IMR-90 (cell line): ENCODE measurements at regions not wholly inside any gene's neighbourhood (a gene's known extent, or its start where the extent isn't known, plus 50 kb on each side); places are given as distances from the start of the nearest gene placed in this dataset.
"Not testable (repeated sequence)": the region's sequence is repeated elsewhere in the genome, so short reads cannot be mapped to it uniquely, and the experiment has no call there.

ENCODE experiments used
- ATAC-seq: fragments of 200-7000 bp; cut with Tn5 transposase; 2 replicates; pipeline ENCODE4 v1.9.1; 2020; ENCODE audit warnings: low read depth, mild to moderate bottlenecking, moderate library complexity
- BruUV-seq: library from RNA; stranded (reverse); fragments of 400-500 nt; replicated peaks from 2 replicates; lab custom pipeline; 2021; lab: Mats Ljungman, UMichigan
- CTCF ChIA-PET: fragments of 300-600 bp; formaldehyde crosslinking; extraction: SDS; loops from one replicate; lab custom pipeline; 2021; ENCODE audit warnings: antibody characterized with exemption; lab: Yijun Ruan, JAX
- POLR2A ChIA-PET: fragments of 300-600 bp; sonication (Branson Sonifier 250); formaldehyde crosslinking; loops from one replicate; lab custom pipeline; 2022; ENCODE audit warnings: antibody characterized with exemption; ENCODE audit not compliant: unreplicated experiment; lab: Charles Lee
- DNase-seq: peaks from one replicate; pipeline ENCODE4 v3.0.0; 2013
- H2AFZ ChIP-seq: replicated peaks from 2 replicates; pipeline ENCODE3; 2013; ENCODE audit warnings: low read length, mild to moderate bottlenecking; ENCODE audit not compliant: poor library complexity
- H2AK5ac ChIP-seq: 2 replicates; pipeline ENCODE4 v1.6.1; 2013; ENCODE audit warnings: low read depth, low read length, inconsistent platforms
- H2AK9ac ChIP-seq: replicated peaks from 2 replicates; pipeline ENCODE3; 2013; ENCODE audit warnings: mild to moderate bottlenecking, low read depth, low read length, moderate library complexity; ENCODE audit not compliant: poor library complexity
- H2BK120ac ChIP-seq: 2 replicates; pipeline ENCODE4 v1.6.1; 2013; ENCODE audit warnings: low read depth, low read length, inconsistent platforms
- H2BK15ac ChIP-seq: 3 replicates; pipeline ENCODE4 v1.6.1; 2013; ENCODE audit warnings: low read depth, low read length, inconsistent platforms
- H2BK20ac ChIP-seq: 2 replicates; pipeline ENCODE4 v1.6.1; 2013; ENCODE audit warnings: low read depth, mild to moderate bottlenecking, inconsistent platforms, low read length, moderate library complexity
- H2BK5ac ChIP-seq: 2 replicates; pipeline ENCODE4 v1.6.1; 2013; ENCODE audit warnings: mild to moderate bottlenecking, low read depth, low read length, inconsistent platforms; ENCODE audit not compliant: poor library complexity, severe bottlenecking
- H3K14ac ChIP-seq: replicated peaks from 2 replicates; pipeline ENCODE4 v1.6.1; 2013; ENCODE audit warnings: low read depth, low read length, inconsistent platforms
- H3K18ac ChIP-seq: 2 replicates; pipeline ENCODE4 v1.6.1; 2013; ENCODE audit warnings: low read depth, low read length, control low read depth
- H3K23ac ChIP-seq: 2 replicates; pipeline ENCODE4 v1.6.1; 2013; ENCODE audit warnings: low read depth, low read length, inconsistent platforms
- H3K27ac ChIP-seq: 2 replicates; pipeline ENCODE4 v1.5.1; 2013; ENCODE audit warnings: mild to moderate bottlenecking, control low read depth, low read length; ENCODE audit not compliant: insufficient read depth
- H3K27me3 ChIP-seq: 2 replicates; pipeline ENCODE4 v1.6.1; 2013; ENCODE audit warnings: low read length; ENCODE audit not compliant: control insufficient read depth, insufficient read depth
- H3K36me3 ChIP-seq: 2 replicates; pipeline ENCODE4 v1.6.1; 2013; ENCODE audit warnings: low read length, mixed read lengths; ENCODE audit not compliant: control insufficient read depth, insufficient read depth
- H3K4ac ChIP-seq: 2 replicates; pipeline ENCODE4 v1.6.1; 2013; ENCODE audit warnings: low read depth, low read length, inconsistent platforms
- H3K4me1 ChIP-seq: 2 replicates; pipeline ENCODE4 v1.6.1; 2013; ENCODE audit warnings: low read length, mixed read lengths; ENCODE audit not compliant: control insufficient read depth, insufficient read depth
- H3K4me2 ChIP-seq: 2 replicates; pipeline ENCODE4 v1.6.1; 2013; ENCODE audit warnings: low read depth, mild to moderate bottlenecking, control low read depth, low read length, moderate library complexity
- H3K4me3 ChIP-seq: 2 replicates; pipeline ENCODE4 v1.5.1; 2013; ENCODE audit warnings: low read depth, mild to moderate bottlenecking, control low read depth, low read length, moderate library complexity; ENCODE audit not compliant: insufficient read depth
- H3K56ac ChIP-seq: 2 replicates; pipeline ENCODE4 v1.6.1; 2013; ENCODE audit warnings: low read length, inconsistent platforms; ENCODE audit not compliant: insufficient read depth; ENCODE audit errors: extremely low read depth
- H3K79me1 ChIP-seq, 2 experiments: 2 replicates each; pipeline ENCODE4 v1.6.1; 2013; ENCODE audit warnings: low read length in 2 of 2, inconsistent platforms in 1 of 2, low read depth in 1 of 2
- H3K9ac ChIP-seq: 2 replicates; pipeline ENCODE4 v1.6.1; 2013; ENCODE audit warnings: low read depth, low read length, control low read depth
- H3K9me1 ChIP-seq: 2 replicates; pipeline ENCODE4 v1.6.1; 2013; ENCODE audit warnings: low read length, inconsistent platforms; ENCODE audit not compliant: insufficient read depth
- H3K9me3 ChIP-seq: 2 replicates; pipeline ENCODE4 v1.6.1; 2013; ENCODE audit warnings: low read length; ENCODE audit not compliant: control insufficient read depth, insufficient read depth
- H4K20me1 ChIP-seq: 2 replicates; pipeline ENCODE4 v1.6.1; 2013; ENCODE audit warnings: low read length, inconsistent platforms; ENCODE audit not compliant: insufficient read depth
- H4K5ac ChIP-seq: 2 replicates; pipeline ENCODE4 v1.6.1; 2013; ENCODE audit warnings: mild to moderate bottlenecking, low read depth, low read length, control low read depth
- H4K8ac ChIP-seq, 2 experiments: 2 replicates each; pipeline ENCODE4 v1.6.1; 2013; ENCODE audit warnings: low read depth in 2 of 2, low read length in 2 of 2, control low read depth in 1 of 2, inconsistent platforms in 1 of 2
- H4K91ac ChIP-seq: 2 replicates; pipeline ENCODE4 v1.6.1; 2013; ENCODE audit warnings: low read depth, low read length, inconsistent platforms; ENCODE audit not compliant: insufficient read depth
- CEBPB ChIP-seq: IDR thresholded peaks from 2 replicates; pipeline ENCODE4 v1.6.1; 2012; ENCODE audit warnings: low read depth, low read length, improper control_type of control experiment
- WGBS, 2 experiments: methylation state at CpG; one replicate each; pipeline versions ENCODE4 v1.1.5 to v1.1.7; 2013; ENCODE audit warnings: missing lambda C conversion rate in 2 of 2; ENCODE audit not compliant: insufficient read length in 1 of 2; ENCODE audit errors: extremely low coverage in 2 of 2; 5-methylcytosine and 5-hydroxymethylcytosine counted together
- dilution Hi-C: fragments of 300-500 bp; cut with HindIII; formaldehyde crosslinking; loops from one replicate; pipeline ENCODE4 v1.14.3; 2018; ENCODE audit warnings: low sequenced_read_pairs; ENCODE audit not compliant: unreplicated experiment
- in situ Hi-C: fragments of 300-500 bp; cut with MboI; formaldehyde crosslinking; loops from 3 replicates; pipeline ENCODE4 v1.14.3; 2019; ENCODE audit warnings: low sequenced_read_pairs, inconsistent platforms, mixed read lengths
- intact Hi-C: fragments of 100-400 bp; cut with micrococcal nuclease; formaldehyde crosslinking; loops from 2 replicates; pipeline ENCODE4 v1.10.0; 2022
- TF ChIP-seq, protein P1 (sequence below): fragments of 150-350 bp; IDR thresholded peaks from 2 replicates; pipeline ENCODE4 v1.6.1; 2017; ENCODE audit warnings: mild to moderate bottlenecking, antibody characterized with exemption, low read length, low read depth

DNA sequence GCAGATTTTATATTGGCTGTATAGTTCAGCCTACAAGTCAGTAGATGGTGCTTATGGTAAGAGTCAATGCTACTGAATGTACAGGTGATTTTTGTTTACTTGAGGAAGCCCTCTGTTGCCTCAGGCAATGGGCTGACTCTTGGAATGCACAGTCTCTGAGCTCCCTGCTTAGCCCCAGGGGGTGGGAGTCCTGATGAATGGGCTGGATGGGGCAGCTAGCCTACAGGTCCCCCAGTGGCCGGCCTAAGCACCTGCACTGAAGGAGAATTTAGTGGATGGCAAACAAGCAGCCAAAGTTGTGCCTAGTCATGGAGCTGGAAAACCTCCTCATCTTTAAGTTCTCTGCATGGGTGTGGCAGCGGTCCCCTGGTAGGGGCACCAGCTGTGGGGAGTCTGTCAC is 101.8 kb upstream of the CXorf51B start:
- H3K23ac ChIP-seq: no peak overlapping the region
- ChIA-PET CTCF (no interaction called here), POLR2A (no interaction called here)
- H4K91ac ChIP-seq: no peak overlapping the region
- H2AFZ ChIP-seq: no peak overlapping the region
- H4K5ac ChIP-seq: no peak overlapping the region
- TF ChIP-seq, protein P1, sequence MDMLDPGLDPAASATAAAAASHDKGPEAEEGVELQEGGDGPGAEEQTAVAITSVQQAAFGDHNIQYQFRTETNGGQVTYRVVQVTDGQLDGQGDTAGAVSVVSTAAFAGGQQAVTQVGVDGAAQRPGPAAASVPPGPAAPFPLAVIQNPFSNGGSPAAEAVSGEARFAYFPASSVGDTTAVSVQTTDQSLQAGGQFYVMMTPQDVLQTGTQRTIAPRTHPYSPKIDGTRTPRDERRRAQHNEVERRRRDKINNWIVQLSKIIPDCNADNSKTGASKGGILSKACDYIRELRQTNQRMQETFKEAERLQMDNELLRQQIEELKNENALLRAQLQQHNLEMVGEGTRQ: no peak
- no peak for TF ChIP-seq CEBPB
- H2BK20ac ChIP-seq: no peak overlapping the region
- no peak for ATAC-seq
- DNase-seq: no peak
- H3K9ac ChIP-seq: no peak overlapping the region
- no peaks in the 10 kb centered on the region for H3K27me3 ChIP-seq
- H3K18ac ChIP-seq: no peak overlapping the region
- no peak overlapping the region for H2BK120ac ChIP-seq
- H2BK5ac ChIP-seq: no peak overlapping the region
- in situ Hi-C loops: no loop called here
- H4K8ac ChIP-seq: no peak overlapping the region
- H3K36me3 ChIP-seq: no peaks in the 10 kb centered on the region
- peaks cover 5% of the 10 kb centered on the region; the same call in 1 of the 2 replicates for H3K9me3 ChIP-seq
- BruUV-seq: no TSS peak
- H3K4me1 ChIP-seq: no peaks in the 10 kb centered on the region
- no peaks in the 10 kb centered on the region for H4K20me1 ChIP-seq
- H3K4me3 ChIP-seq: no peak overlapping the region
- H3K9me1 ChIP-seq: no peaks in the 10 kb centered on the region
- no peak overlapping the region for H3K4me2 ChIP-seq
- H3K79me1 ChIP-seq: no peaks in the 10 kb centered on the region
- H3K56ac ChIP-seq: no peak overlapping the region
- H3K4ac ChIP-seq: no peak overlapping the region
- no peak overlapping the region for H3K14ac ChIP-seq
- no peak overlapping the region for H3K27ac ChIP-seq
- dilution Hi-C loops: no loop called here
- H2BK15ac ChIP-seq: no peak overlapping the region
- no peak overlapping the region for H2AK9ac ChIP-seq
- WGBS, 2 experiments: no CpG with 5 or more reads among the region's 2 CpGs
- H2AK5ac ChIP-seq: no peak overlapping the region
- intact Hi-C loops: no loop called here

DNA sequence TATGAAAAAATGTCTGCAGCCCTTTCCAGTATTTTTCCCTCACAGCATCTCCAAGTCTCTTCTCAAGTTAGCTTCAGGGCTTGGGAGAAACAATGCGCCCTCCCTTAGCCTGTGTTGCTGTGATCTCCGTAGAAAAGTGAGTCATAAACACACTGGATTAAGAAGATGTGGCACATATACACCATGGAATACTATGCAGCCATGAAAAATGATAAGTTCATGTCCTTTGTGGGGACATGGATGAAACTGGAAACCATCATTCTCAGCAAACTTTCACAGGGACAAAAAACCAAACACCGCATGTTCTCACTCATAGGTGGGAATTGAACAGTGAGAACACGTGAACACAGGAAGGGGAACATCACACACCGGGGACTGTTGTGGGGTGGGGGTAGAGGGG is 100.7 kb upstream of the CXorf51B start:
- H4K20me1 ChIP-seq, H2BK20ac ChIP-seq, H3K4me2 ChIP-seq, H3K27ac ChIP-seq, H4K91ac ChIP-seq, CTCF ChIA-PET, H3K14ac ChIP-seq, DNase-seq, H3K36me3 ChIP-seq, H2BK15ac ChIP-seq, H3K9ac ChIP-seq, H3K79me1 ChIP-seq, H3K4me3 ChIP-seq, H3K23ac ChIP-seq, H2AK5ac ChIP-seq, POLR2A ChIA-PET, H4K5ac ChIP-seq, H2AK9ac ChIP-seq, BruUV-seq, H3K18ac ChIP-seq, H2BK120ac ChIP-seq, H2AFZ ChIP-seq, H3K9me3 ChIP-seq, dilution Hi-C loops, H3K56ac ChIP-seq, H3K4ac ChIP-seq, intact Hi-C loops, H3K4me1 ChIP-seq, ATAC-seq, H3K9me1 ChIP-seq, H4K8ac ChIP-seq, in situ Hi-C loops, H3K27me3 ChIP-seq, H2BK5ac ChIP-seq: not testable (repeated sequence)
- WGBS, 2 experiments: no CpG with 5 or more reads among the region's 5 CpGs
